ENCODE measurements at regions not wholly inside any gene's neighbourhood (a gene's known extent, or its start where the extent isn't known, plus 50 kb on each side); places are given as distances from the start of the nearest gene placed in this dataset.

DNA sequence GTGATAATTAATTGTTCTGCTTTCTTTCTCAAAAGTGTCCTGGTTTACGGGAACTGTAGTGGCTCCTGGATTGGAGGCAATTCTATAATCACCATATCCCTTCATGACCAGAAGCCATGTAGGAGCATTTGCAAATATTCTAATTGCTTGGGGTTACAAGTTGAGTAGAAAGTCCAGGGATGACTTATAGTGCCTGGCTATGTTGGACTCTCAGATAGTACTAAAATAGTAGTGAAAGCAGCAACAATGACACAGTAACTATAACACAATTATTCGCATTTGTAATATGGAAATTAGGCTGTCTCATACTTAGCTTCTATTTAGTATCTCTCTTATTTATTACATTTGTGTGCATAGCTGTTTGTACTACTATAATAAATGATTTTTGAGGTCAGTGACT, 712.5 kb upstream of the GRAMD2B start:
- ChIA-PET CTCF (no interaction called here), POLR2A (no interaction called here)
- dilution Hi-C loops (cut with MboI; ENCODE audit: extremely low pct_ligation_motif_present, low sequenced_read_pairs) (no loop called here), intact Hi-C loops (cut with micrococcal nuclease) (no loop called here)
- DNase-seq (ENCODE audit: low read depth, low spot score) (no peak), FAIRE-seq (no peak)
- TF ChIP-seq, protein P1, sequence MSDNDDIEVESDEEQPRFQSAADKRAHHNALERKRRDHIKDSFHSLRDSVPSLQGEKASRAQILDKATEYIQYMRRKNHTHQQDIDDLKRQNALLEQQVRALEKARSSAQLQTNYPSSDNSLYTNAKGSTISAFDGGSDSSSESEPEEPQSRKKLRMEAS (IDR thresholded peaks at IDR 0.05; ENCODE audit: insufficient read depth, insufficient read length) = no peak
- TF ChIP-seq POLR2AphosphoS5 (IDR thresholded peaks at IDR 0.05; ENCODE audit: insufficient read depth, low read depth, low read length) (no peak), MYC (IDR thresholded peaks at IDR 0.05; ENCODE audit: low read depth, low read length) (no peak), EZH2 (IDR thresholded peaks at IDR 0.05; ENCODE audit: borderline replicate concordance, low read depth, low read length, severe bottlenecking) (no peak)
- Histone ChIP-seq H3K27me3 (ENCODE audit: control insufficient read depth in 2 of 2, insufficient read depth in 2 of 2, low read length in 2 of 2) (no peaks in the 10 kb centered on the region), H3K27ac (ENCODE audit: insufficient read depth, low read depth, low read length) (no peak overlapping the region), H4K20me1 (replicated peaks; ENCODE audit: control insufficient read depth, extremely low read depth, insufficient read depth, low read length) (no peaks in the 10 kb centered on the region), H3K4me3 (replicated peaks in 1 of 3; ENCODE audit: insufficient read depth in 1 of 3, low read depth in 1 of 3, low read length in 3 of 3) (no peak overlapping the region), H2AFZ (ENCODE audit: low read depth, low read length) (no peak overlapping the region), H3K9ac (replicated peaks; ENCODE audit: extremely low read depth, insufficient read depth, low read length) (no peak overlapping the region), H3K79me2 (ENCODE audit: control insufficient read depth, insufficient read depth, low read length) (no peaks in the 10 kb centered on the region), H3K9me3 (replicated peaks; ENCODE audit: control insufficient read depth, insufficient read depth, low read length) (no peaks in the 10 kb centered on the region), H3K4me2 (ENCODE audit: insufficient read depth, low read length) (no peak overlapping the region), H3K9me1 (replicated peaks; ENCODE audit: control insufficient read depth, extremely low read depth, insufficient read depth, low read length) (no peaks in the 10 kb centered on the region), H3K4me1 (ENCODE audit: control insufficient read depth, extremely low read depth, insufficient read depth, low read length) (no peaks in the 10 kb centered on the region), H3K36me3 (ENCODE audit: control insufficient read depth in 2 of 2, extremely low read depth in 1 of 2, insufficient read depth in 2 of 2, low read length in 2 of 2) (no peaks in the 10 kb centered on the region)
- BruUV-seq (replicated peaks) = no TSS peak

DNA sequence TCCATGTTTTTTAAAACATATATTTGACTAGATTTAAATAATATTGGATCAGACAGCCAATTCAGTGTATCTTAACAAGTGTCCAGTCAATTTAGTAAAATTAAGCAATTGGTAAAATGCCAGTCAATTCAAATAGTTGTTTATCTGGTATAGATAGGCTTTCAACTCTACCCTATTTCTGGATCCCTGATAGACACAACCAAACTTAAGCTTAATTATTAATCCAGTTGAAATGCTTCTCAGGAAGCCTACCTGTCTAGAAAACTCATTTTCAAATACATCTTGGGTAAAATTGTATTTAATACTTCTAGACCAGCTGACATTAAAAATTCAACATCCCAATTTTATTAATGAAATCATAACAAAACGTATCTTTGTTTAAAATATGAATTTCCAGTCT, 710.8 kb upstream of the GRAMD2B start:
- intact Hi-C loops (cut with micrococcal nuclease) = no loop called here
- Histone ChIP-seq H4K20me1 (replicated peaks; ENCODE audit: control insufficient read depth, extremely low read depth, insufficient read depth, low read length) (no peaks in the 10 kb centered on the region), H3K9me1 (replicated peaks; ENCODE audit: control insufficient read depth, extremely low read depth, insufficient read depth, low read length) (no peaks in the 10 kb centered on the region), H3K79me2 (ENCODE audit: control insufficient read depth, insufficient read depth, low read length) (no peaks in the 10 kb centered on the region), H3K27me3 (ENCODE audit: control insufficient read depth in 2 of 2, insufficient read depth in 2 of 2, low read length in 2 of 2) (no peaks in the 10 kb centered on the region), H2AFZ (ENCODE audit: low read depth, low read length) (no peak overlapping the region), H3K9me3 (replicated peaks; ENCODE audit: control insufficient read depth, insufficient read depth, low read length) (no peaks in the 10 kb centered on the region), H3K4me3 (replicated peaks in 1 of 3; ENCODE audit: insufficient read depth in 1 of 3, low read depth in 1 of 3, low read length in 3 of 3) (no peak overlapping the region), H3K4me1 (ENCODE audit: control insufficient read depth, extremely low read depth, insufficient read depth, low read length) (no peaks in the 10 kb centered on the region), H3K4me2 (ENCODE audit: insufficient read depth, low read length) (no peak overlapping the region), H3K36me3 (ENCODE audit: control insufficient read depth in 2 of 2, extremely low read depth in 1 of 2, insufficient read depth in 2 of 2, low read length in 2 of 2) (no peaks in the 10 kb centered on the region), H3K9ac (replicated peaks; ENCODE audit: extremely low read depth, insufficient read depth, low read length) (no peak overlapping the region), H3K27ac (ENCODE audit: insufficient read depth, low read depth, low read length) (no peak overlapping the region)
- ChIA-PET POLR2A (no interaction called here), CTCF (no interaction called here)
- TF ChIP-seq JUN (IDR thresholded peaks at IDR 0.05; ENCODE audit: borderline replicate concordance, insufficient read depth, insufficient read length, low read depth) = no peak
- TF ChIP-seq, protein P2, sequence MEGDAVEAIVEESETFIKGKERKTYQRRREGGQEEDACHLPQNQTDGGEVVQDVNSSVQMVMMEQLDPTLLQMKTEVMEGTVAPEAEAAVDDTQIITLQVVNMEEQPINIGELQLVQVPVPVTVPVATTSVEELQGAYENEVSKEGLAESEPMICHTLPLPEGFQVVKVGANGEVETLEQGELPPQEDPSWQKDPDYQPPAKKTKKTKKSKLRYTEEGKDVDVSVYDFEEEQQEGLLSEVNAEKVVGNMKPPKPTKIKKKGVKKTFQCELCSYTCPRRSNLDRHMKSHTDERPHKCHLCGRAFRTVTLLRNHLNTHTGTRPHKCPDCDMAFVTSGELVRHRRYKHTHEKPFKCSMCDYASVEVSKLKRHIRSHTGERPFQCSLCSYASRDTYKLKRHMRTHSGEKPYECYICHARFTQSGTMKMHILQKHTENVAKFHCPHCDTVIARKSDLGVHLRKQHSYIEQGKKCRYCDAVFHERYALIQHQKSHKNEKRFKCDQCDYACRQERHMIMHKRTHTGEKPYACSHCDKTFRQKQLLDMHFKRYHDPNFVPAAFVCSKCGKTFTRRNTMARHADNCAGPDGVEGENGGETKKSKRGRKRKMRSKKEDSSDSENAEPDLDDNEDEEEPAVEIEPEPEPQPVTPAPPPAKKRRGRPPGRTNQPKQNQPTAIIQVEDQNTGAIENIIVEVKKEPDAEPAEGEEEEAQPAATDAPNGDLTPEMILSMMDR (IDR thresholded peaks at IDR 0.05; ENCODE audit: extremely low read depth in 1 of 2, insufficient read depth in 1 of 2, low read depth in 1 of 2, low read length in 2 of 2) = no peak
- no peak for TF ChIP-seq POLR2AphosphoS5 (IDR thresholded peaks at IDR 0.05; ENCODE audit: insufficient read depth, low read depth, low read length)
- no peak for TF ChIP-seq POLR2A (IDR thresholded peaks at IDR 0.05; ENCODE audit: low read depth, low read length)
- TF ChIP-seq GATA2 (IDR thresholded peaks at IDR 0.05; ENCODE audit: insufficient read depth, insufficient read length, low read depth, low read length) = no peak
- no peak for TF ChIP-seq EZH2 (IDR thresholded peaks at IDR 0.05; ENCODE audit: borderline replicate concordance, low read depth, low read length, severe bottlenecking)
- TF ChIP-seq, protein P1 (IDR thresholded peaks at IDR 0.05; ENCODE audit: insufficient read depth, insufficient read length) = no peak
- no peak for TF ChIP-seq FOS (IDR thresholded peaks at IDR 0.05; ENCODE audit: borderline replicate concordance, insufficient read depth, low read length)
- TF ChIP-seq MYC (IDR thresholded peaks at IDR 0.05; ENCODE audit: low read depth, low read length) = no peak
- no peak for FAIRE-seq
- BruUV-seq (replicated peaks) = no TSS peak
- DNase-seq (ENCODE audit: low read depth, low spot score) = no peak
- dilution Hi-C loops (cut with MboI; ENCODE audit: extremely low pct_ligation_motif_present, low sequenced_read_pairs) = no loop called here

All from endothelial cell of umbilical vein (primary cell).